ENCODE measurements at regions not wholly inside any gene's neighbourhood (a gene's known extent, or its start where the extent isn't known, plus 50 kb on each side); places are given as distances from the start of the nearest gene placed in this dataset.
A peak's percentile ranks its signal among the peaks of the same experiment; 100 is the strongest.

GRCh38 chr6:45717715-45718114, 297.9 kb downstream of the CLIC5 start:
- TF ChIP-seq CTCF (IDR thresholded peaks at IDR 0.05; ENCODE audit: borderline replicate concordance, extremely low read depth, low read length, poor library complexity, severe bottlenecking), result no peak
- TF ChIP-seq EZH2 (IDR thresholded peaks at IDR 0.05; ENCODE audit: borderline replicate concordance, low read depth, low read length, severe bottlenecking), result no peak
- Histone ChIP-seq H4K20me1 (ENCODE audit: insufficient read depth, low read length) (no peaks in the 10 kb centered on the region), H3K4me3 (ENCODE audit: low read depth in 1 of 2, low read length in 2 of 2) (no peak overlapping the region), H3K27ac (ENCODE audit: low read length) (no peak overlapping the region), H3K4me2 (ENCODE audit: insufficient read depth, low read length) (no peak overlapping the region), H3K9me3 (ENCODE audit: insufficient read depth, low read length, severe bottlenecking) (peaks cover under 1% of the 10 kb centered on the region), H3K27me3 (ENCODE audit: insufficient read depth, low read length, poor library complexity) (no peaks in the 10 kb centered on the region), H3K9ac (ENCODE audit: low read depth, low read length) (no peak overlapping the region), H3K4me1 (ENCODE audit: insufficient read depth, low read length) (peaks cover 14% of the 10 kb centered on the region), H3K79me2 (ENCODE audit: insufficient read depth, low read length) (no peaks in the 10 kb centered on the region), H3K36me3 (ENCODE audit: insufficient read depth, low read length) (no peaks in the 10 kb centered on the region), H2AFZ (ENCODE audit: low read depth, low read length) (no peak overlapping the region)
- DNase-seq (no peak), ATAC-seq (ENCODE audit: insufficient read depth, low read depth) (no peak)

GRCh38 chr6:45717027-45717426, 298.6 kb downstream of the CLIC5 start:
- ATAC-seq (ENCODE audit: insufficient read depth, low read depth) (no peak), DNase-seq (no peak)
- TF ChIP-seq CTCF (IDR thresholded peaks at IDR 0.05; ENCODE audit: borderline replicate concordance, extremely low read depth, low read length, poor library complexity, severe bottlenecking), result no peak
- no peak for TF ChIP-seq EZH2 (IDR thresholded peaks at IDR 0.05; ENCODE audit: borderline replicate concordance, low read depth, low read length, severe bottlenecking)
- Histone ChIP-seq H3K4me2 (ENCODE audit: insufficient read depth, low read length) (no peak overlapping the region), H3K9me3 (ENCODE audit: insufficient read depth, low read length, severe bottlenecking) (no peaks in the 10 kb centered on the region), H2AFZ (ENCODE audit: low read depth, low read length) (no peak overlapping the region), H4K20me1 (ENCODE audit: insufficient read depth, low read length) (no peaks in the 10 kb centered on the region), H3K9ac (ENCODE audit: low read depth, low read length) (no peak overlapping the region), H3K4me3 (ENCODE audit: low read depth in 1 of 2, low read length in 2 of 2) (no peak overlapping the region), H3K4me1 (ENCODE audit: insufficient read depth, low read length) (peaks cover 14% of the 10 kb centered on the region), H3K79me2 (ENCODE audit: insufficient read depth, low read length) (no peaks in the 10 kb centered on the region), H3K27me3 (ENCODE audit: insufficient read depth, low read length, poor library complexity) (no peaks in the 10 kb centered on the region), H3K36me3 (ENCODE audit: insufficient read depth, low read length) (no peaks in the 10 kb centered on the region), H3K27ac (ENCODE audit: low read length) (no peak overlapping the region)

GRCh38 chr6:45715508-45715803, 300.2 kb downstream of the CLIC5 start:
- no peak for DNase-seq
- H3K9me3 ChIP-seq (ENCODE audit: insufficient read depth, low read length, severe bottlenecking), result no peaks in the 10 kb centered on the region
- no peak overlapping the region for H3K9ac ChIP-seq (ENCODE audit: low read depth, low read length)
- H3K36me3 ChIP-seq (ENCODE audit: insufficient read depth, low read length), result no peaks in the 10 kb centered on the region
- no peaks in the 10 kb centered on the region for H3K27me3 ChIP-seq (ENCODE audit: insufficient read depth, low read length, poor library complexity)
- no peaks in the 10 kb centered on the region for H3K79me2 ChIP-seq (ENCODE audit: insufficient read depth, low read length)
- no peak overlapping the region for H2AFZ ChIP-seq (ENCODE audit: low read depth, low read length)
- no peak for ATAC-seq (ENCODE audit: insufficient read depth, low read depth)
- H4K20me1 ChIP-seq (ENCODE audit: insufficient read depth, low read length), result no peaks in the 10 kb centered on the region
- H3K4me2 ChIP-seq (ENCODE audit: insufficient read depth, low read length), result no peak overlapping the region
- no peak overlapping the region for H3K4me3 ChIP-seq (ENCODE audit: low read depth in 1 of 2, low read length in 2 of 2)
- peak overlapping the region; percentile 15; the same call in 1 of the 2 replicates for H3K27ac ChIP-seq (ENCODE audit: low read length)
- TF ChIP-seq EZH2 (IDR thresholded peaks at IDR 0.05; ENCODE audit: borderline replicate concordance, low read depth, low read length, severe bottlenecking) (no peak), CTCF (IDR thresholded peaks at IDR 0.05; ENCODE audit: borderline replicate concordance, extremely low read depth, low read length, poor library complexity, severe bottlenecking) (no peak)
- H3K4me1 ChIP-seq (ENCODE audit: insufficient read depth, low read length), result peaks cover 14% of the 10 kb centered on the region
